K562 (cell line): ENCODE measurements at regions not wholly inside any gene's neighbourhood (a gene's known extent, or its start where the extent isn't known, plus 50 kb on each side); places are given as distances from the start of the nearest gene placed in this dataset.

Experiments used
- ATAC-seq: fragments of 200-7000 bp; cut with Tn5 transposase; 3 replicates; pipeline ENCODE4 v1.9.1; 2020; ENCODE audit warnings: moderate library complexity
- BruUV-seq: library from RNA; stranded (reverse); fragments of 400-500 nt; replicated peaks from 2 replicates; lab custom pipeline; 2021; lab: Mats Ljungman, UMichigan
- CTCF ChIA-PET: fragments of 300-600 bp; formaldehyde crosslinking; extraction: SDS; loops from one replicate; lab custom pipeline; 2021; ENCODE audit warnings: low intra/inter-chr PET ratio; lab: Yijun Ruan, JAX
- POLR2A ChIA-PET: fragments of 300-600, 350-650 bp; sonication (Branson Sonifier 250); formaldehyde crosslinking; extraction: SDS; loops from one replicate; lab custom pipeline; 2021; ENCODE audit warnings: antibody characterized with exemption, inconsistent platforms; lab: Yijun Ruan, JAX
- DNase-seq, 4 experiments: peaks; one replicate each; pipeline versions ENCODE4 v3.0.0 to v3.0.0-alpha.2; 2011 to 2018; ENCODE audit warnings: low spot score in 3 of 4, mixed read lengths in 3 of 4; ENCODE audit errors: extremely low read depth in 1 of 4
- FAIRE-seq: peaks from 2 replicates; lab custom pipeline; 2011; peaks lifted over from hg19 to GRCh38; lab: Jason Lieb, UNC
- H2AFZ ChIP-seq: 2 replicates; pipeline ENCODE4 v1.6.0; 2011; ENCODE audit warnings: low read depth, low read length, control low read depth, inconsistent platforms
- H3K27ac ChIP-seq: fragments of 200-600 bp; 3 replicates; pipeline ENCODE4 v1.8.0; 2011; ENCODE audit warnings: low read depth, mild to moderate bottlenecking, control low read depth, inconsistent platforms, low read length, moderate library complexity, mixed read lengths; ENCODE audit errors: extremely low read depth
- H3K27me3 ChIP-seq, 2 experiments: fragments of 300-600 bp in 1 of 2; 2 replicates in 1 of 2; 3 replicates in 1 of 2; pipeline versions ENCODE4 v1.6.0 to v1.8.0; 2011; ENCODE audit warnings: inconsistent platforms in 2 of 2, low read length in 2 of 2, mild to moderate bottlenecking in 1 of 2, mixed read lengths in 1 of 2, moderate library complexity in 1 of 2; ENCODE audit not compliant: control insufficient read depth in 2 of 2, insufficient read depth in 2 of 2
- H3K36me3 ChIP-seq: fragments of 300-600 bp; 3 replicates; pipeline ENCODE4 v1.8.0; 2011; ENCODE audit warnings: mild to moderate bottlenecking, low read length, inconsistent platforms; ENCODE audit not compliant: control insufficient read depth, insufficient read depth
- H3K4me1 ChIP-seq, 2 experiments: fragments of 200-600 bp in 1 of 2; replicated peaks in 1 of 2; 2 replicates in 1 of 2; 3 replicates in 1 of 2; pipeline versions ENCODE4 v1.5.1 to v1.8.0; 2011; ENCODE audit warnings: inconsistent platforms in 2 of 2, low read length in 2 of 2, mild to moderate bottlenecking in 1 of 2, mixed read lengths in 1 of 2, moderate library complexity in 1 of 2; ENCODE audit not compliant: control insufficient read depth in 2 of 2, insufficient read depth in 2 of 2
- H3K4me2 ChIP-seq: 2 replicates; pipeline ENCODE4 v1.6.1; 2011; ENCODE audit warnings: low read length, control low read depth, inconsistent platforms, mixed read lengths; ENCODE audit not compliant: insufficient read depth
- H3K4me3 ChIP-seq: fragments of 200-600 bp; sonication (generic), shearing (Covaris generic); 2 replicates; pipeline ENCODE4 v1.5.1; 2016; ENCODE audit warnings: control low read depth, inconsistent platforms
- H3K79me2 ChIP-seq: fragments of 200-600 bp; 3 replicates; pipeline ENCODE4 v1.8.0; 2011; ENCODE audit warnings: low read length, inconsistent platforms; ENCODE audit not compliant: control insufficient read depth, insufficient read depth
- H3K9ac ChIP-seq, 2 experiments: 2 replicates each; pipeline versions ENCODE4 v1.6.0 to v1.6.1; 2011; ENCODE audit warnings: low read depth in 2 of 2, low read length in 2 of 2, control low read depth in 1 of 2, inconsistent platforms in 1 of 2, mild to moderate bottlenecking in 1 of 2, mixed read lengths in 1 of 2; ENCODE audit not compliant: insufficient read depth in 1 of 2
- H3K9me1 ChIP-seq: one replicate; pipeline ENCODE4 v1.6.0; 2011; ENCODE audit warnings: inconsistent platforms, mild to moderate bottlenecking, low read length, moderate library complexity; ENCODE audit not compliant: control insufficient read depth, insufficient read depth
- H3K9me3 ChIP-seq: replicated peaks from 2 replicates; pipeline ENCODE4 v1.5.1; 2011; ENCODE audit warnings: low read depth, low read length, inconsistent platforms; ENCODE audit not compliant: control insufficient read depth, insufficient read depth
- H4K20me1 ChIP-seq: replicated peaks from 2 replicates; pipeline ENCODE4 v1.6.1; 2011; ENCODE audit warnings: low read length, inconsistent platforms, mixed read lengths; ENCODE audit not compliant: control insufficient read depth, insufficient read depth
- CEBPG ChIP-seq, 3 experiments: fragments of 200-800 bp in 1 of 3; sonication (Bioruptor generic) in 1 of 3; sonication (generic) in 1 of 3; formaldehyde crosslinking in 1 of 3; IDR thresholded peaks in 2 of 3; conservative IDR thresholded peaks in 1 of 3; 2 replicates each; pipeline versions ENCODE4 v1.6.1 to v1.8.0; 2016 to 2022; ENCODE audit warnings: missing compliant biosample characterization in 2 of 3, missing genetic modification characterization in 2 of 3, mild to moderate bottlenecking in 1 of 3, missing genetic modification reagents in 1 of 3
- FOXO4 ChIP-seq: fragments of 450-650 bp; formaldehyde crosslinking; IDR thresholded peaks from 2 replicates; pipeline ENCODE4 v1.4.0; 2020; ENCODE audit warnings: mild to moderate bottlenecking, moderate library complexity
- HDAC2 ChIP-seq: fragments of 450-650 bp; IDR thresholded peaks from 2 replicates; pipeline ENCODE4 v1.6.1; 2016; ENCODE audit warnings: mild to moderate bottlenecking
- HNRNPUL1 ChIP-seq: fragments of 200-400 bp; formaldehyde crosslinking; IDR thresholded peaks from 2 replicates; pipeline ENCODE4 v1.6.1; 2017; ENCODE audit warnings: low read length
- KAT7 ChIP-seq: sonication (generic); formaldehyde crosslinking; IDR thresholded peaks from 2 replicates; pipeline ENCODE4 v1.8.0; 2022; ENCODE audit warnings: missing genetic modification reagents, mild to moderate bottlenecking, borderline replicate concordance
- MEIS2 ChIP-seq: fragments of 450-650 bp; IDR thresholded peaks from 2 replicates; pipeline ENCODE4 v1.6.1; 2014; ENCODE audit warnings: mild to moderate bottlenecking; ENCODE audit not compliant: partially characterized antibody
- NONO ChIP-seq, 2 experiments: fragments of 200-400 bp in 1 of 2; fragments of 450-650 bp in 1 of 2; formaldehyde crosslinking in 1 of 2; IDR thresholded peaks; 2 replicates each; pipeline ENCODE4 v1.6.1; 2017; ENCODE audit warnings: low read depth in 2 of 2, mild to moderate bottlenecking in 2 of 2, moderate library complexity in 2 of 2, low read length in 1 of 2
- NR3C1 ChIP-seq: sonication (generic); formaldehyde crosslinking; IDR thresholded peaks from 2 replicates; pipeline ENCODE4 v1.8.1; 2022; ENCODE audit warnings: missing genetic modification reagents
- RBM39 ChIP-seq: fragments of 200-400 bp; formaldehyde crosslinking; optimal IDR thresholded peaks from 2 replicates; pipeline ENCODE3; 2018; ENCODE audit warnings: low read depth, low read length
- SMC3 ChIP-seq: conservative IDR thresholded peaks from 2 replicates; pipeline ENCODE4 v1.6.1; 2011; ENCODE audit warnings: low read depth, low read length, improper control_type of control experiment; ENCODE audit not compliant: insufficient read depth
- TEAD1 ChIP-seq, 2 experiments: fragments of 450-650 bp in 1 of 2; sonication (generic) in 1 of 2; formaldehyde crosslinking; IDR thresholded peaks; 2 replicates each; pipeline versions ENCODE4 v1.4.0 to v1.8.0; 2020 to 2022; ENCODE audit warnings: mild to moderate bottlenecking in 2 of 2, missing genetic modification reagents in 1 of 2
- USF2 ChIP-seq: sonication (generic); formaldehyde crosslinking; IDR thresholded peaks from 2 replicates; pipeline ENCODE4 v1.5.0; 2020; ENCODE audit warnings: missing genetic modification reagents
- ZBTB33 ChIP-seq: sonication (generic); formaldehyde crosslinking; IDR thresholded peaks from 2 replicates; pipeline ENCODE4 v1.8.1; 2023; ENCODE audit warnings: mild to moderate bottlenecking, missing genetic modification reagents
- ZNF165 ChIP-seq: fragments of 250-450 bp; sonication (Bioruptor Pico); IDR thresholded peaks from 2 replicates; pipeline ENCODE4 v1.4.0; 2020; ENCODE audit warnings: borderline replicate concordance
- ZNF639 ChIP-seq, 2 experiments: fragments of 200-800 bp in 1 of 2; sonication (Bioruptor generic) in 1 of 2; sonication (generic) in 1 of 2; formaldehyde crosslinking in 1 of 2; IDR thresholded peaks in 1 of 2; conservative IDR thresholded peaks in 1 of 2; 2 replicates each; pipeline versions ENCODE4 v1.5.0 to v1.6.1; 2016 to 2020; ENCODE audit warnings: missing compliant biosample characterization in 1 of 2, missing genetic modification characterization in 1 of 2, missing genetic modification reagents in 1 of 2
- ZNF764 ChIP-seq: fragments of 250-450 bp; sonication (Bioruptor Pico); IDR thresholded peaks from 2 replicates; pipeline ENCODE4 v1.4.0; 2020; ENCODE audit warnings: low read depth, mild to moderate bottlenecking, moderate library complexity
- in situ Hi-C: fragments of 300-500 bp; cut with MboI; formaldehyde crosslinking; loops from 4 replicates; pipeline ENCODE4 v1.15.0; 2018; ENCODE audit warnings: inconsistent platforms, mixed read lengths
- intact Hi-C: fragments of 100-400 bp; cut with micrococcal nuclease; formaldehyde crosslinking; loops from 2 replicates; pipeline ENCODE4 v1.14.2; 2022

- TF ChIP-seq TEAD1 (CRISPR knock-in tag; IDR thresholded peaks at IDR 0.05): no peak
- no peak for TF ChIP-seq HNRNPUL1
- TF ChIP-seq ZBTB33: no peak
Observed at GRCh38 chr5:20609126-20609525, 621.1 kb upstream of the CDH18 start (continued).

- no TSS peak for BruUV-seq
- no peaks in the 10 kb centered on the region for H3K36me3 ChIP-seq
- no peak overlapping the region for H3K27ac ChIP-seq
- ChIA-PET POLR2A (no interaction called here), CTCF (no interaction called here)
- H3K9ac ChIP-seq: no peak overlapping the region
- no peak overlapping the region for H3K4me2 ChIP-seq
- FAIRE-seq (no peak), ATAC-seq (no peak), DNase-seq (no peak)
- no peaks in the 10 kb centered on the region; the same call in 1 of the 2 replicates for H3K9me3 ChIP-seq
- in situ Hi-C loops (no loop called here), intact Hi-C loops (no loop called here)
- H3K4me3 ChIP-seq: no peak overlapping the region
- H3K27me3 ChIP-seq: no peaks in the 10 kb centered on the region
- H3K9me1 ChIP-seq: no peaks in the 10 kb centered on the region
- H3K79me2 ChIP-seq: no peaks in the 10 kb centered on the region
- no peaks in the 10 kb centered on the region for H3K4me1 ChIP-seq
- H2AFZ ChIP-seq: no peak overlapping the region
- no peaks in the 10 kb centered on the region for H4K20me1 ChIP-seq
- TF ChIP-seq USF2 (CRISPR knock-in tag) (no peak), ZNF764 (CRISPR knock-in tag) (no peak), NR3C1 (CRISPR knock-in tag) (no peak), KAT7 (CRISPR knock-in tag) (no peak), NONO (IDR thresholded peaks at IDR 0.05; ENCODE audit: low read depth in 2 of 2, low read length in 1 of 2) (no peak), ZNF639 (CRISPR knock-in tag; conservative IDR thresholded peaks at IDR 0.05 in 1 of 2, IDR thresholded peaks at IDR 0.05 in 1 of 2) (no peak), FOXO4 (CRISPR knock-in tag) (no peak), MEIS2 (no peak), CEBPG (CRISPR knock-in tag; IDR thresholded peaks at IDR 0.05) (no peak), CEBPG (tag; conservative IDR thresholded peaks at IDR 0.05 in 1 of 2, IDR thresholded peaks at IDR 0.05 in 1 of 2) (no peak), HDAC2 (no peak), ZNF165 (CRISPR knock-in tag) (no peak), SMC3 (no peak), RBM39 (no peak)
Observed at GRCh38 chr5:20608567-20608966, 620.6 kb upstream of the CDH18 start.
